Lower leg skin (tissue), 3 donors: ENCODE measurements at regions not wholly inside any gene's neighbourhood (a gene's known extent, or its start where the extent isn't known, plus 50 kb on each side); places are given as distances from the start of the nearest gene placed in this dataset.

ENCODE experiments used
- POLR2A ChIP-seq, 2 donors: fragments of 450-650 bp; IDR thresholded peaks; one replicate each; pipeline ENCODE4 v1.6.1; 2016 to 2017; ENCODE audit warnings: antibody characterized with exemption in 2 of 2, mild to moderate bottlenecking in 1 of 2, moderate library complexity in 1 of 2
- TF ChIP-seq, protein P1 (sequence below), 3 donors: fragments of 450-650 bp; IDR thresholded peaks; one replicate each; pipeline ENCODE4 v1.5.1; 2016; ENCODE audit warnings: antibody characterized with exemption in 3 of 3, mild to moderate bottlenecking in 3 of 3, moderate library complexity in 2 of 3

DNA sequence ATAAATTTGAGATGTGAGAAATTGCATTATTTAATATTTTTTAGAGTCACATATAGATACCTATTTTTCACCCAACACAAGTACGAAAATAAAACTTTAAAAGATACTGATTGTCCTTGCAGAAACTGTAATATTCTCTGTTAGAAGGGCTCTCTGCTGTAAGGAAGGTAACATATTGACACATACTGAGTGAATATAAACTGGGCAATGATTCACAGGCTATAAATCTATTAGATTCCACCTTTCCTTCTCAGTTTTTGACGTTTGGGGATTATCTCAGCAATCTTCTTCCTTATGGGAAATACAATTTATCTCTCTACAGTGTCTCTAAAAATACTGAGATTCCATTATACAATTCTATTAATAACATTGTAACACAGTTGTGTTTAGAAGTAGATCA is 229.1 kb upstream of the MAP2 start:
- TF ChIP-seq, protein P1, sequence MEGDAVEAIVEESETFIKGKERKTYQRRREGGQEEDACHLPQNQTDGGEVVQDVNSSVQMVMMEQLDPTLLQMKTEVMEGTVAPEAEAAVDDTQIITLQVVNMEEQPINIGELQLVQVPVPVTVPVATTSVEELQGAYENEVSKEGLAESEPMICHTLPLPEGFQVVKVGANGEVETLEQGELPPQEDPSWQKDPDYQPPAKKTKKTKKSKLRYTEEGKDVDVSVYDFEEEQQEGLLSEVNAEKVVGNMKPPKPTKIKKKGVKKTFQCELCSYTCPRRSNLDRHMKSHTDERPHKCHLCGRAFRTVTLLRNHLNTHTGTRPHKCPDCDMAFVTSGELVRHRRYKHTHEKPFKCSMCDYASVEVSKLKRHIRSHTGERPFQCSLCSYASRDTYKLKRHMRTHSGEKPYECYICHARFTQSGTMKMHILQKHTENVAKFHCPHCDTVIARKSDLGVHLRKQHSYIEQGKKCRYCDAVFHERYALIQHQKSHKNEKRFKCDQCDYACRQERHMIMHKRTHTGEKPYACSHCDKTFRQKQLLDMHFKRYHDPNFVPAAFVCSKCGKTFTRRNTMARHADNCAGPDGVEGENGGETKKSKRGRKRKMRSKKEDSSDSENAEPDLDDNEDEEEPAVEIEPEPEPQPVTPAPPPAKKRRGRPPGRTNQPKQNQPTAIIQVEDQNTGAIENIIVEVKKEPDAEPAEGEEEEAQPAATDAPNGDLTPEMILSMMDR (IDR thresholded peaks at IDR 0.05): no peak
- TF ChIP-seq POLR2A (IDR thresholded peaks at IDR 0.05): no peak
